ENCODE measurements at regions not wholly inside any gene's neighbourhood (a gene's known extent, or its start where the extent isn't known, plus 50 kb on each side); places are given as distances from the start of the nearest gene placed in this dataset.
"Not testable (repeated sequence)": the region's sequence is repeated elsewhere in the genome, so short reads cannot be mapped to it uniquely, and the experiment has no call there.

DNA sequence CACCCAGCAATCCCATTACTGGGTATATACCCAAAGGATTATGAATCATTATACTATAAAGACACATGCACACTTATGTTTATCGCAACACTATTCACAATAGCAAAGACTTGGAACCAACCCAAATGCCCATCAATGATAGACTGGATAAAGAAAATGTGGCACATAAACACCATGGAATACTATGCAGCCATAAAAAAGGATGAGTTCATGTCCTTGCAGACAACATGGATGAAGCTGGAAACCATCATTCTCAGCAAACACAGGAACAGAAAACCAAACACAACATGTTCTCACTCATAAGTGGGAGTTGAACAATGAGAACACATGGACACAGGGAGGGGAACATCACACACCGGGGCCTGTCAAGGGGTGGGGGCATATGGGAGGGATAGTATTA is 169.1 kb upstream of the RBBP8 start:
- not testable (repeated sequence) for H3K9me3 ChIP-seq (ENCODE audit: control insufficient read depth in 3 of 3, low read length in 3 of 3)

DNA sequence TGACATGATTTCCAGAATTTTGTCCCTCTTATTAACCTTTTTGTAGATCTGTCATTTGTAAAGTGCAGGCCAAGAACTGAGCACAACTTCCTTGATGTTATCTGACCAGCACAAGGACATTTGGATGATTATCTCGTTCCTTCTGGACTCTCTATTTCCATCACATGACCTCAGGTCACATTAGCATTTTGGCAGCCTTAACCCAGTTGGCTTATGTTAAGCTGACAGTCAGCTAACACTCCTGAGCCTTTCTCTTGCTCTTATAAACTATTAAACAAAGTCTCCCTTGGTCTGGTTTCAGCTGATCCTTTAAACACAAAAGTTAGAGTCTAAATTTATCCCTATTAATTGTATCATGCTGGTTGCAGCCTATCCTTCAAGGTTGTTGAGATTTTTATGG is 167.2 kb upstream of the RBBP8 start:
- H3K9me3 ChIP-seq (ENCODE audit: control insufficient read depth in 3 of 3, low read length in 3 of 3), result no peaks in the 10 kb centered on the region
- no peak overlapping the region for H3K4me3 ChIP-seq (ENCODE audit: low read length in 3 of 3)
- no peaks in the 10 kb centered on the region for H3K27me3 ChIP-seq (ENCODE audit: control insufficient read depth in 3 of 3, insufficient read depth in 3 of 3, low read length in 3 of 3)
- H3K4me1 ChIP-seq (ENCODE audit: control insufficient read depth in 3 of 3, insufficient read depth in 3 of 3, low read length in 3 of 3), result no peaks in the 10 kb centered on the region
- no peak overlapping the region for H3K9ac ChIP-seq (ENCODE audit: low read depth in 1 of 3, low read length in 3 of 3)
- no peak overlapping the region for H3K27ac ChIP-seq (ENCODE audit: low read depth, low read length)
- no peaks in the 10 kb centered on the region for H3K36me3 ChIP-seq (ENCODE audit: control insufficient read depth in 3 of 3, insufficient read depth in 3 of 3, low read length in 3 of 3)

More for the DNA sequence above, 169.1 kb upstream of the RBBP8 start:
- not testable (repeated sequence) for H3K27ac ChIP-seq (ENCODE audit: low read depth, low read length); H3K9ac ChIP-seq (ENCODE audit: low read depth in 1 of 3, low read length in 3 of 3); H3K27me3 ChIP-seq (ENCODE audit: control insufficient read depth in 3 of 3, insufficient read depth in 3 of 3, low read length in 3 of 3); H3K4me3 ChIP-seq (ENCODE audit: low read length in 3 of 3); H3K4me1 ChIP-seq (ENCODE audit: control insufficient read depth in 3 of 3, insufficient read depth in 3 of 3, low read length in 3 of 3); H3K36me3 ChIP-seq (ENCODE audit: control insufficient read depth in 3 of 3, insufficient read depth in 3 of 3, low read length in 3 of 3)

DNA sequence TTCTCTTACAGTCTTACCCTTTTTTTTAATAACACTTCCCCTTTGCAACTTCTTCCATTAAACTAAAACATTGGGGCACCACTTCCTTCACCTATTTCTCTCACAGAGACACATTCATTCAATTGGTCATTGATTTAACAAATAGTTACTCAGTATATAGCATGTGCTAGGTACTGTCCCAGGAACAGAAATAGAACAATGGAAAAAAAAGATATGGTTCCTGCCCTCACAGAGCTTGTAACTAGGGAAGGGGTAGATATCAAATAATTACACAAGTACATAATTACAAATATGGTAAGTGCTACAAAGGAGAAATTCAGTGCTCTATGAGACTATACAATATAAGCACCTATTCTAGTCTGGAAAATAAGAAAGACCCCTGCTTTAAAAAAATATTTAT is 165.5 kb upstream of the RBBP8 start:
- no peaks in the 10 kb centered on the region for H3K4me1 ChIP-seq (ENCODE audit: control insufficient read depth in 3 of 3, insufficient read depth in 3 of 3, low read length in 3 of 3)
- H3K27me3 ChIP-seq (ENCODE audit: control insufficient read depth in 3 of 3, insufficient read depth in 3 of 3, low read length in 3 of 3), result no peaks in the 10 kb centered on the region
- no peak overlapping the region for H3K27ac ChIP-seq (ENCODE audit: low read depth, low read length)
- H3K9ac ChIP-seq (ENCODE audit: low read depth in 1 of 3, low read length in 3 of 3), result no peak overlapping the region
- no peaks in the 10 kb centered on the region for H3K9me3 ChIP-seq (ENCODE audit: control insufficient read depth in 3 of 3, low read length in 3 of 3)
- no peak overlapping the region for H3K4me3 ChIP-seq (ENCODE audit: low read length in 3 of 3)
- H3K36me3 ChIP-seq (ENCODE audit: control insufficient read depth in 3 of 3, insufficient read depth in 3 of 3, low read length in 3 of 3), result no peaks in the 10 kb centered on the region

- no peak overlapping the region for H3K27ac ChIP-seq (ENCODE audit: low read depth, low read length)
- H3K9ac ChIP-seq (ENCODE audit: low read depth in 1 of 3, low read length in 3 of 3), result no peak overlapping the region
- H3K27me3 ChIP-seq (ENCODE audit: control insufficient read depth in 3 of 3, insufficient read depth in 3 of 3, low read length in 3 of 3), result no peaks in the 10 kb centered on the region
- no peaks in the 10 kb centered on the region for H3K36me3 ChIP-seq (ENCODE audit: control insufficient read depth in 3 of 3, insufficient read depth in 3 of 3, low read length in 3 of 3)
- no peak overlapping the region for H3K4me3 ChIP-seq (ENCODE audit: low read length in 3 of 3)
- H3K4me1 ChIP-seq (ENCODE audit: control insufficient read depth in 3 of 3, insufficient read depth in 3 of 3, low read length in 3 of 3), result no peaks in the 10 kb centered on the region
- no peaks in the 10 kb centered on the region for H3K9me3 ChIP-seq (ENCODE audit: control insufficient read depth in 3 of 3, low read length in 3 of 3)
Observed at GRCh38 chr18:22773944-22774343, 159.2 kb upstream of the RBBP8 start.

- Histone ChIP-seq H3K9me3 (ENCODE audit: control insufficient read depth in 3 of 3, low read length in 3 of 3) (no peaks in the 10 kb centered on the region), H3K4me1 (ENCODE audit: control insufficient read depth in 3 of 3, insufficient read depth in 3 of 3, low read length in 3 of 3) (no peaks in the 10 kb centered on the region), H3K36me3 (ENCODE audit: control insufficient read depth in 3 of 3, insufficient read depth in 3 of 3, low read length in 3 of 3) (no peaks in the 10 kb centered on the region), H3K27ac (ENCODE audit: low read depth, low read length) (no peak overlapping the region), H3K9ac (ENCODE audit: low read depth in 1 of 3, low read length in 3 of 3) (no peak overlapping the region), H3K27me3 (ENCODE audit: control insufficient read depth in 3 of 3, insufficient read depth in 3 of 3, low read length in 3 of 3) (no peaks in the 10 kb centered on the region), H3K4me3 (ENCODE audit: low read length in 3 of 3) (no peak overlapping the region)
Observed at GRCh38 chr18:22778996-22779395, 154.1 kb upstream of the RBBP8 start.

- H3K9me3 ChIP-seq (ENCODE audit: control insufficient read depth in 3 of 3, low read length in 3 of 3), result no peaks in the 10 kb centered on the region
- H3K27me3 ChIP-seq (ENCODE audit: control insufficient read depth in 3 of 3, insufficient read depth in 3 of 3, low read length in 3 of 3), result no peaks in the 10 kb centered on the region
- no peak overlapping the region for H3K9ac ChIP-seq (ENCODE audit: low read depth in 1 of 3, low read length in 3 of 3)
- no peaks in the 10 kb centered on the region for H3K4me1 ChIP-seq (ENCODE audit: control insufficient read depth in 3 of 3, insufficient read depth in 3 of 3, low read length in 3 of 3)
- no peak overlapping the region for H3K4me3 ChIP-seq (ENCODE audit: low read length in 3 of 3)
- no peaks in the 10 kb centered on the region for H3K36me3 ChIP-seq (ENCODE audit: control insufficient read depth in 3 of 3, insufficient read depth in 3 of 3, low read length in 3 of 3)
- no peak overlapping the region for H3K27ac ChIP-seq (ENCODE audit: low read depth, low read length)
Observed at GRCh38 chr18:22783245-22783644, 149.9 kb upstream of the RBBP8 start.

DNA sequence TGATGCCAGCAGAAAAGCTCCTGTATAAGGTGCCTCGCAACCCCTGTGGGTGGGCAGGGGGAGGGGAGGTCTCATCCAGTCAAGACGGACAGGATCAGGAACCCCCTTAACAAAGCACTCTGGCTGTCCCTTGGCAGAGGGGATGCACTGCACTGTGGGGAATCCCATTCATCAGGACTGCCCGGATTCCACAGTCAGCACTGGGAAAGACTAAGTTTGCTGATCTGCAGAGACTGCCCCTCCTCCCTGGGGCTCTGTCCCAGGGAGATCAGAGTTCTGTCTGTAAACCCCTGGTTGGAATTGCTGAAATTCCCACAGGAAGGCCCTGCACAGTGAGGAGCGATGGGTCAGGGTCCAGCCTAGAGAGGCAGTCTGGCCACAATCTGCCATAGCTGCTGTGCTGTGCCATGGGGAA is 149.5 kb upstream of the RBBP8 start:
- Histone ChIP-seq H3K27me3 (ENCODE audit: control insufficient read depth in 3 of 3, insufficient read depth in 3 of 3, low read length in 3 of 3) (no peaks in the 10 kb centered on the region), H3K4me3 (ENCODE audit: low read length in 3 of 3) (no peak overlapping the region), H3K27ac (ENCODE audit: low read depth, low read length) (no peak overlapping the region), H3K4me1 (ENCODE audit: control insufficient read depth in 3 of 3, insufficient read depth in 3 of 3, low read length in 3 of 3) (no peaks in the 10 kb centered on the region), H3K9me3 (ENCODE audit: control insufficient read depth in 3 of 3, low read length in 3 of 3) (no peaks in the 10 kb centered on the region), H3K9ac (ENCODE audit: low read depth in 1 of 3, low read length in 3 of 3) (no peak overlapping the region), H3K36me3 (ENCODE audit: control insufficient read depth in 3 of 3, insufficient read depth in 3 of 3, low read length in 3 of 3) (no peaks in the 10 kb centered on the region)

DNA sequence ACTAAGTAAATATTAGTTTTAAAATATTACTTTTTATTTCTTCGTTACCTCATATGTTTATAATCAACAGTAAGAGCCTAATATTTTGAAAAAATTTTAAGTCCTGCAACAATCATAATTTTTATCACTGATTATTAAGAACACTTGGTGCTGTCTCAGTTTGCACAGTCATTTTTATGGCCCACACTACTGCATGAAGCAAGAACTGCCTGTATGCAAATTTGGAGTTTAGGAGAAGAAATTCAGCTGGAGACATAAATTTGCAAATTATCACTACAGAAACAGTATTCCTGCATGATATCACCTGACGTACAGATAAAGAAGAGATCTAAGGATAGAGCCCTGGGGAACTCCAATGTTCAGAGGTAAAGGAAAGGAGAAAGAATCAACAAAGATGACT is 144.1 kb upstream of the RBBP8 start:
- no peak overlapping the region for H3K27ac ChIP-seq (ENCODE audit: low read depth, low read length)
- peaks cover 0 to 6% (median 0%) of the 10 kb centered on the region in 3 donors for H3K27me3 ChIP-seq (ENCODE audit: control insufficient read depth in 3 of 3, insufficient read depth in 3 of 3, low read length in 3 of 3)
- no peak overlapping the region for H3K9ac ChIP-seq (ENCODE audit: low read depth in 1 of 3, low read length in 3 of 3)
- no peaks in the 10 kb centered on the region for H3K36me3 ChIP-seq (ENCODE audit: control insufficient read depth in 3 of 3, insufficient read depth in 3 of 3, low read length in 3 of 3)
- H3K4me1 ChIP-seq (ENCODE audit: control insufficient read depth in 3 of 3, insufficient read depth in 3 of 3, low read length in 3 of 3), result no peaks in the 10 kb centered on the region
- no peak overlapping the region for H3K4me3 ChIP-seq (ENCODE audit: low read length in 3 of 3)
- no peaks in the 10 kb centered on the region for H3K9me3 ChIP-seq (ENCODE audit: control insufficient read depth in 3 of 3, low read length in 3 of 3)

DNA sequence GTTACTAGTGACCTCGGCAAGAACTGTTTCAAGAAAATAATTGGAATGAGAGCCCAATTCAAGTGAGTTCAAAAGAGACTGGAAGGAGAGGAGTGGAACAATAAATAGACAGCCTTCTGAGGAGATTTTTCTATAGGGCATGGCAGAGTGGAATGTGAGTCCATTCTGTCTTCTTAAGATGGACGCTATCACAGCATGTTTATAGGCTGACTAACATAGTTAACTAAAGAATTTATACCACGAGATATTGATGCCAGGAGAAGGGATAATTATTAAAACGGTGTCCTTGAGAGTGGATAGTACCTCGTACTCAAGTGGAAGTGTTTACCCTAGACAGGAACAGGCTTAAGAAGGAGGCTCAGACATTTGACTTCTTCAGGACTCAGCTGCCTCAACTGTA is 143.5 kb upstream of the RBBP8 start:
- Histone ChIP-seq H3K36me3 (ENCODE audit: control insufficient read depth in 3 of 3, insufficient read depth in 3 of 3, low read length in 3 of 3) (no peaks in the 10 kb centered on the region), H3K27me3 (ENCODE audit: control insufficient read depth in 3 of 3, insufficient read depth in 3 of 3, low read length in 3 of 3) (peaks cover 0 to 6% (median 0%) of the 10 kb centered on the region in 3 donors), H3K9me3 (ENCODE audit: control insufficient read depth in 3 of 3, low read length in 3 of 3) (no peaks in the 10 kb centered on the region), H3K4me1 (ENCODE audit: control insufficient read depth in 3 of 3, insufficient read depth in 3 of 3, low read length in 3 of 3) (no peaks in the 10 kb centered on the region), H3K9ac (ENCODE audit: low read depth in 1 of 3, low read length in 3 of 3) (no peak overlapping the region), H3K4me3 (ENCODE audit: low read length in 3 of 3) (no peak overlapping the region), H3K27ac (ENCODE audit: low read depth, low read length) (no peak overlapping the region)

- Histone ChIP-seq H3K4me3 (ENCODE audit: low read length in 3 of 3) (no peak overlapping the region), H3K27ac (ENCODE audit: low read depth, low read length) (no peak overlapping the region), H3K27me3 (ENCODE audit: control insufficient read depth in 3 of 3, insufficient read depth in 3 of 3, low read length in 3 of 3) (peaks cover 0 to 6% (median 0%) of the 10 kb centered on the region in 3 donors), H3K9me3 (ENCODE audit: control insufficient read depth in 3 of 3, low read length in 3 of 3) (no peaks in the 10 kb centered on the region), H3K9ac (ENCODE audit: low read depth in 1 of 3, low read length in 3 of 3) (no peak overlapping the region), H3K4me1 (ENCODE audit: control insufficient read depth in 3 of 3, insufficient read depth in 3 of 3, low read length in 3 of 3) (no peaks in the 10 kb centered on the region), H3K36me3 (ENCODE audit: control insufficient read depth in 3 of 3, insufficient read depth in 3 of 3, low read length in 3 of 3) (no peaks in the 10 kb centered on the region)
Observed at GRCh38 chr18:22790545-22791309, 142.4 kb upstream of the RBBP8 start.
